Body of pancreas (tissue), 4 donors: ENCODE measurements at regions not wholly inside any gene's neighbourhood (a gene's known extent, or its start where the extent isn't known, plus 50 kb on each side); places are given as distances from the start of the nearest gene placed in this dataset.

Source experiments
- ATAC-seq: fragments of 150-250 bp; one replicate; pipeline ENCODE4 v1.9.1; 2016
- DNase-seq, 4 donors: peaks; one replicate each; pipeline ENCODE4 v3.0.0-alpha.2; 2019
- H3K27ac ChIP-seq, 4 donors: fragments of 200-600 bp; sonication (generic); 1 replicate in 3 of 4; 2 replicates in 1 of 4; pipeline versions ENCODE4 v1.5.1 to v1.6.1; 2016 to 2019; ENCODE audit warnings: mild to moderate bottlenecking in 1 of 4, mixed read lengths in 1 of 4, moderate library complexity in 1 of 4
- H3K27me3 ChIP-seq, 2 donors: fragments of 200-600 bp; sonication (generic); one replicate each; pipeline ENCODE4 v1.6.0; 2016; ENCODE audit warnings: mild to moderate bottlenecking in 1 of 2
- H3K36me3 ChIP-seq, 2 donors: fragments of 200-600 bp; sonication (generic); replicated peaks in 1 of 2; 2 replicates each; pipeline ENCODE4 v1.5.1; 2016; ENCODE audit warnings: low read depth in 2 of 2; ENCODE audit not compliant: insufficient read depth in 1 of 2
- H3K4me1 ChIP-seq: fragments of 200-600 bp; sonication (generic); one replicate; pipeline ENCODE4 v1.6.0; 2016
- H3K4me3 ChIP-seq, 2 donors: fragments of 200-600 bp; sonication (generic); 1 replicate in 1 of 2; 2 replicates in 1 of 2; pipeline ENCODE4 v1.5.1; 2016 to 2019
- H3K9me3 ChIP-seq, 3 donors: fragments of 200-600 bp; sonication (generic); 1 replicate in 2 of 3; 2 replicates in 1 of 3; pipeline ENCODE4 v1.5.1; 2016
- CTCF ChIP-seq, 7 experiments: fragments of 450-650 bp in 4 of 7; fragments of 200-600 bp in 3 of 7; sonication (generic) in 3 of 7; IDR thresholded peaks; one replicate each; pipeline ENCODE4 v1.5.1; 2016 to 2019; ENCODE audit warnings: antibody characterized with exemption in 7 of 7
- POLR2A ChIP-seq, 3 donors: fragments of 450-650 bp; IDR thresholded peaks; one replicate each; pipeline ENCODE4 v1.6.1; 2016; ENCODE audit warnings: antibody characterized with exemption in 3 of 3, mild to moderate bottlenecking in 2 of 3
- WGBS, 2 donors: methylation state at CpG; one replicate each; pipeline ENCODE4 v1.1.5; 2017; 5-methylcytosine and 5-hydroxymethylcytosine counted together
- intact Hi-C: fragments of 100-400 bp; cut with DNase I; formaldehyde crosslinking; loops from one replicate; pipeline ENCODE4 v1.15.1; 2023

GRCh38 chr10:61283481-61284221 is 169.5 kb downstream of the TMEM26 start:
- Histone ChIP-seq H3K9me3 (no peaks in the 10 kb centered on the region), H3K27ac (no peak overlapping the region), H3K27me3 (no peaks in the 10 kb centered on the region), H3K4me3 (no peak overlapping the region), H3K4me1 (no peaks in the 10 kb centered on the region), H3K36me3 (no peaks in the 10 kb centered on the region)
- TF ChIP-seq CTCF (IDR thresholded peaks at IDR 0.05), result no peak
- TF ChIP-seq POLR2A (IDR thresholded peaks at IDR 0.05), result no peak
- peak; percentile 22 for ATAC-seq
- intact Hi-C loops, result loop anchor here (5.0 to 10.0 kb wide), 2 partner anchors 129 to 466 kb away; no protein-coding TSS in a partner anchor
- WGBS, 2 donors, result 48 to 52% methylated on average over 3 of the region's 3 CpGs
- no peak for DNase-seq

- ATAC-seq (no peak), DNase-seq (no peak)
- Histone ChIP-seq H3K4me1 (no peaks in the 10 kb centered on the region), H3K27me3 (no peaks in the 10 kb centered on the region), H3K4me3 (no peak overlapping the region), H3K27ac (no peak overlapping the region), H3K36me3 (no peaks in the 10 kb centered on the region), H3K9me3 (no peaks in the 10 kb centered on the region)
- no peak for TF ChIP-seq CTCF (IDR thresholded peaks at IDR 0.05)
- WGBS, 2 donors, result 85 to 89% methylated on average over 2 of the region's 2 CpGs
- intact Hi-C loops, result loop anchor here (5.0 to 10.0 kb wide), 2 partner anchors 128 to 466 kb away; no protein-coding TSS in a partner anchor
Measured at GRCh38 chr10:61283066-61283465, 170.1 kb downstream of the TMEM26 start.

- WGBS, 2 donors, result 69 to 73% methylated on average over 3 of the region's 3 CpGs
- H3K4me1 ChIP-seq, result no peaks in the 10 kb centered on the region
- intact Hi-C loops, result loop anchor here (5.0 to 10.0 kb wide), 2 partner anchors 126 to 463 kb away; no protein-coding TSS in a partner anchor
- no peaks in the 10 kb centered on the region for H3K36me3 ChIP-seq
- H3K9me3 ChIP-seq, result no peaks in the 10 kb centered on the region
- H3K27me3 ChIP-seq, result no peaks in the 10 kb centered on the region
- TF ChIP-seq POLR2A (IDR thresholded peaks at IDR 0.05) (no peak), CTCF (IDR thresholded peaks at IDR 0.05) (no peak)
- DNase-seq (no peak), ATAC-seq (no peak)
- no peak overlapping the region for H3K4me3 ChIP-seq
- no peak overlapping the region for H3K27ac ChIP-seq
Measured at GRCh38 chr10:61280303-61280702, 172.9 kb downstream of the TMEM26 start.

- 76 to 91% methylated on average over 7 of the region's 7 CpGs for WGBS, 2 donors
- no peaks in the 10 kb centered on the region for H3K36me3 ChIP-seq
- no peaks in the 10 kb centered on the region for H3K27me3 ChIP-seq
- ATAC-seq (no peak), DNase-seq (no peak)
- TF ChIP-seq CTCF (IDR thresholded peaks at IDR 0.05), result no peak
- intact Hi-C loops, result no loop called here
- H3K9me3 ChIP-seq, result no peaks in the 10 kb centered on the region
- H3K4me3 ChIP-seq, result no peak overlapping the region
- no peaks in the 10 kb centered on the region for H3K4me1 ChIP-seq
- no peak overlapping the region for H3K27ac ChIP-seq
Measured at GRCh38 chr10:61279400-61279799, 173.8 kb downstream of the TMEM26 start.

GRCh38 chr10:61278556-61278955 is 174.6 kb downstream of the TMEM26 start:
- Histone ChIP-seq H3K4me3 (no peak overlapping the region), H3K4me1 (no peaks in the 10 kb centered on the region), H3K27ac (no peak overlapping the region), H3K9me3 (no peaks in the 10 kb centered on the region), H3K27me3 (no peaks in the 10 kb centered on the region), H3K36me3 (no peaks in the 10 kb centered on the region)
- no peak for DNase-seq
- no peak for ATAC-seq
- TF ChIP-seq POLR2A (IDR thresholded peaks at IDR 0.05) (no peak), CTCF (IDR thresholded peaks at IDR 0.05) (no peak)
- 78 to 82% methylated on average over 2 of the region's 2 CpGs for WGBS, 2 donors
- intact Hi-C loops, result no loop called here
